Esophagus muscularis mucosa (tissue), 4 donors: ENCODE measurements at regions not wholly inside any gene's neighbourhood (a gene's known extent, or its start where the extent isn't known, plus 50 kb on each side); places are given as distances from the start of the nearest gene placed in this dataset.

Experiments used
- CTCF ChIP-seq, 3 experiments: fragments of 200-600 bp in 2 of 3; fragments of 450-650 bp in 1 of 3; sonication (generic) in 2 of 3; IDR thresholded peaks; one replicate each; pipeline ENCODE4 v1.5.1; 2017 to 2019; ENCODE audit warnings: antibody characterized with exemption in 3 of 3, mild to moderate bottlenecking in 2 of 3, moderate library complexity in 1 of 3
- EP300 ChIP-seq: sonication (generic); formaldehyde crosslinking; IDR thresholded peaks from one replicate; pipeline ENCODE4 v1.6.1; 2017; ENCODE audit warnings: antibody characterized with exemption
- POLR2A ChIP-seq: fragments of 450-650 bp; IDR thresholded peaks from one replicate; pipeline ENCODE4 v1.6.1; 2017; ENCODE audit warnings: antibody characterized with exemption, moderate library complexity, mild to moderate bottlenecking, low read depth
- POLR2AphosphoS5 ChIP-seq, 2 donors: sonication (generic); formaldehyde crosslinking; IDR thresholded peaks; one replicate each; pipeline ENCODE4 v1.6.1; 2017; ENCODE audit warnings: antibody characterized with exemption in 2 of 2

GRCh38 chr15:62883938-62884479 lies 158.5 kb upstream of the TPM1 start:
- TF ChIP-seq POLR2A (no peak), CTCF (IDR thresholded peaks at IDR 0.05) (peak in 2 of 3 experiments; percentile 16 to 22), POLR2AphosphoS5 (IDR thresholded peaks at IDR 0.05) (peak; percentile 67 to 83), EP300 (no peak)
